ENCODE measurements at regions not wholly inside any gene's neighbourhood (a gene's known extent, or its start where the extent isn't known, plus 50 kb on each side); places are given as distances from the start of the nearest gene placed in this dataset.

DNA sequence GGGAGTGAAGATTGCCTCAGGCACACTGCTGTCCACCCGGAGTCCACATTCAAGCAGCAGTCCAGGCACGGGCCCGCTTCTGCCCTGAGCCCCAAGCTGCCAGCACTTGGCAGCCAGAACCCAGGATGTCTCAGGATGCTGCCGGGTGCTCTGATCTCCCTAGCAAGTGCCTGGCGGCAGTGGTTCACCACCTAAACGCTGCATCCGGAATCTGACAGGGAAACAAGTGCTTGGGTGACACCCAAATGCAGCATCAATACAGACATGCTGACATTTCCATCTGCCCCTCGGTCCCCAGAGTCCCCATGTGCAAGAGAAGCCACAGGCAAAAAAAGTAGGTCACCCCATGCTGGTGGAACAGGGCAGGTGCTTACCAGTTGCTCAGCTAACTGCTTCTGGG lies 197.1 kb upstream of the RPL38 start (continued):
- TF ChIP-seq, protein P1, sequence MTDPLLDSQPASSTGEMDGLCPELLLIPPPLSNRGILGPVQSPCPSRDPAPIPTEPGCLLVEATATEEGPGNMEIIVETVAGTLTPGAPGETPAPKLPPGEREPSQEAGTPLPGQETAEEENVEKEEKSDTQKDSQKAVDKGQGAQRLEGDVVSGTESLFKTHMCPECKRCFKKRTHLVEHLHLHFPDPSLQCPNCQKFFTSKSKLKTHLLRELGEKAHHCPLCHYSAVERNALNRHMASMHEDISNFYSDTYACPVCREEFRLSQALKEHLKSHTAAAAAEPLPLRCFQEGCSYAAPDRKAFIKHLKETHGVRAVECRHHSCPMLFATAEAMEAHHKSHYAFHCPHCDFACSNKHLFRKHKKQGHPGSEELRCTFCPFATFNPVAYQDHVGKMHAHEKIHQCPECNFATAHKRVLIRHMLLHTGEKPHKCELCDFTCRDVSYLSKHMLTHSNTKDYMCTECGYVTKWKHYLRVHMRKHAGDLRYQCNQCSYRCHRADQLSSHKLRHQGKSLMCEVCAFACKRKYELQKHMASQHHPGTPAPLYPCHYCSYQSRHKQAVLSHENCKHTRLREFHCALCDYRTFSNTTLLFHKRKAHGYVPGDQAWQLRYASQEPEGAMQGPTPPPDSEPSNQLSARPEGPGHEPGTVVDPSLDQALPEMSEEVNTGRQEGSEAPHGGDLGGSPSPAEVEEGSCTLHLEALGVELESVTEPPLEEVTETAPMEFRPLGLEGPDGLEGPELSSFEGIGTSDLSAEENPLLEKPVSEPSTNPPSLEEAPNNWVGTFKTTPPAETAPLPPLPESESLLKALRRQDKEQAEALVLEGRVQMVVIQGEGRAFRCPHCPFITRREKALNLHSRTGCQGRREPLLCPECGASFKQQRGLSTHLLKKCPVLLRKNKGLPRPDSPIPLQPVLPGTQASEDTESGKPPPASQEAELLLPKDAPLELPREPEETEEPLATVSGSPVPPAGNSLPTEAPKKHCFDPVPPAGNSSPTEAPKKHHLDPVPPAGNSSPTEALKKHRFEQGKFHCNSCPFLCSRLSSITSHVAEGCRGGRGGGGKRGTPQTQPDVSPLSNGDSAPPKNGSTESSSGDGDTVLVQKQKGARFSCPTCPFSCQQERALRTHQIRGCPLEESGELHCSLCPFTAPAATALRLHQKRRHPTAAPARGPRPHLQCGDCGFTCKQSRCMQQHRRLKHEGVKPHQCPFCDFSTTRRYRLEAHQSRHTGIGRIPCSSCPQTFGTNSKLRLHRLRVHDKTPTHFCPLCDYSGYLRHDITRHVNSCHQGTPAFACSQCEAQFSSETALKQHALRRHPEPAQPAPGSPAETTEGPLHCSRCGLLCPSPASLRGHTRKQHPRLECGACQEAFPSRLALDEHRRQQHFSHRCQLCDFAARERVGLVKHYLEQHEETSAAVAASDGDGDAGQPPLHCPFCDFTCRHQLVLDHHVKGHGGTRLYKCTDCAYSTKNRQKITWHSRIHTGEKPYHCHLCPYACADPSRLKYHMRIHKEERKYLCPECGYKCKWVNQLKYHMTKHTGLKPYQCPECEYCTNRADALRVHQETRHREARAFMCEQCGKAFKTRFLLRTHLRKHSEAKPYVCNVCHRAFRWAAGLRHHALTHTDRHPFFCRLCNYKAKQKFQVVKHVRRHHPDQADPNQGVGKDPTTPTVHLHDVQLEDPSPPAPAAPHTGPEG (CRISPR knock-in tag; IDR thresholded peaks at IDR 0.05) = no peak
- no peak for TF ChIP-seq TBX2 (CRISPR knock-in tag; IDR thresholded peaks at IDR 0.05; ENCODE audit: borderline replicate concordance)
- TF ChIP-seq FOXK1 (CRISPR knock-in tag; IDR thresholded peaks at IDR 0.05; ENCODE audit: borderline replicate concordance, low read depth) = no peak

DNA sequence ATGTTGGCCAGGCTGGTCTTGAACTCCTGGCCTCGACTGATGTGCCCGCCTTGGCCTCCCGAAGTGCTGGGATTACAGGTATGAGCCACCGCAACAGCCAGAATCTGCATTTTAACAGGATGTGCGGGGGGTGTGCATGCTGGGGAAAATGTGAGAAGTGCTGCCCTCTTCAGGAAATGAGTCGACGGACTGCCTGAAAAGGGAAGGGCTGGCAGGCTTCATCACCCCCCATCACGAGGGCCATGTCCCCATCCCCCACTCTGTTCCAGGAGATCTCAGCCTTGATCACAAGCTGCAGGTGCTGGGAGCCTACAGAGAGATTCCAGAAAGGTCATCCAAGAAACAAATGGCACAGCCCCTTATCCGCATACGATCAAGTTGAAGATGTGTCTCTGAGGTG lies 195.3 kb upstream of the RPL38 start:
- in situ Hi-C loops (cut with HindIII; ENCODE audit: extremely low pct_ligation_motif_present, low pct_unique_long_range_greater_than_20kb) (no loop called here), intact Hi-C loops (cut with micrococcal nuclease; ENCODE audit: unreplicated experiment) (no loop called here)
- ChIA-PET CTCF (ENCODE audit: low intra/inter-chr PET ratio, low total read pairs) (no interaction called here), POLR2A (no interaction called here)
- BruUV-seq (replicated peaks) = no TSS peak
- Histone ChIP-seq H3K9ac (ENCODE audit: insufficient read depth, low read depth, low read length) (no peak overlapping the region), H4K20me1 (ENCODE audit: insufficient read depth, low read length) (no peaks in the 10 kb centered on the region), H3K4me2 (ENCODE audit: low read depth, low read length) (no peak overlapping the region), H3K27me3 (ENCODE audit: control insufficient read depth in 1 of 2, insufficient read depth in 2 of 2, low read length in 2 of 2) (peaks cover 8 to 70% of the 10 kb centered on the region in 2 experiments), H3K36me3 (replicated peaks in 1 of 2; ENCODE audit: control insufficient read depth in 1 of 2, insufficient read depth in 2 of 2, low read length in 2 of 2) (no peaks in the 10 kb centered on the region), H3K9me3 (ENCODE audit: low read length) (no peaks in the 10 kb centered on the region), H3K4me3 (replicated peaks in 1 of 3; ENCODE audit: insufficient read depth in 1 of 3, low read depth in 2 of 3, low read length in 3 of 3) (no peak overlapping the region), H3K27ac (ENCODE audit: extremely low read length, insufficient read depth, low read length) (no peak overlapping the region), H3K79me2 (ENCODE audit: insufficient read depth, low read length) (no peaks in the 10 kb centered on the region), H2AFZ (ENCODE audit: low read length) (no peak overlapping the region), H3K4me1 (ENCODE audit: insufficient read depth, low read length) (no peaks in the 10 kb centered on the region)
- FAIRE-seq (peak; percentile 8), ATAC-seq (peak; percentile 71), DNase-seq (ENCODE audit: low spot score) (peak; percentile 16)
- 23% methylated on average over 10 of the region's 10 CpGs for WGBS (ENCODE audit: low lambda C conversion rate)
- TF ChIP-seq XRCC5 (optimal IDR thresholded peaks at IDR 0.05; ENCODE audit: low read length) (peak; percentile 28), ZNF841 (CRISPR knock-in tag; IDR thresholded peaks at IDR 0.05; ENCODE audit: borderline replicate concordance) (no peak), ZNF782 (CRISPR knock-in tag; IDR thresholded peaks at IDR 0.05; ENCODE audit: borderline replicate concordance) (no peak), STAG1 (CRISPR knock-in tag; IDR thresholded peaks at IDR 0.05) (peak; percentile 42), REL (CRISPR knock-in tag; conservative IDR thresholded peaks at IDR 0.05) (no peak), ZNF331 (CRISPR knock-in tag; IDR thresholded peaks at IDR 0.05) (no peak), ZNF883 (CRISPR knock-in tag; IDR thresholded peaks at IDR 0.05; ENCODE audit: not compliant biosample characterization) (peak; percentile 16), ZKSCAN8 (CRISPR knock-in tag; IDR thresholded peaks at IDR 0.05; ENCODE audit: borderline replicate concordance) (no peak)
- TF ChIP-seq, protein P2, sequence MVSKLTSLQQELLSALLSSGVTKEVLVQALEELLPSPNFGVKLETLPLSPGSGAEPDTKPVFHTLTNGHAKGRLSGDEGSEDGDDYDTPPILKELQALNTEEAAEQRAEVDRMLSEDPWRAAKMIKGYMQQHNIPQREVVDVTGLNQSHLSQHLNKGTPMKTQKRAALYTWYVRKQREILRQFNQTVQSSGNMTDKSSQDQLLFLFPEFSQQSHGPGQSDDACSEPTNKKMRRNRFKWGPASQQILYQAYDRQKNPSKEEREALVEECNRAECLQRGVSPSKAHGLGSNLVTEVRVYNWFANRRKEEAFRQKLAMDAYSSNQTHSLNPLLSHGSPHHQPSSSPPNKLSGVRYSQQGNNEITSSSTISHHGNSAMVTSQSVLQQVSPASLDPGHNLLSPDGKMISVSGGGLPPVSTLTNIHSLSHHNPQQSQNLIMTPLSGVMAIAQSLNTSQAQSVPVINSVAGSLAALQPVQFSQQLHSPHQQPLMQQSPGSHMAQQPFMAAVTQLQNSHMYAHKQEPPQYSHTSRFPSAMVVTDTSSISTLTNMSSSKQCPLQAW (CRISPR knock-in tag; IDR thresholded peaks at IDR 0.05) = no peak
- TF ChIP-seq, protein P3, sequence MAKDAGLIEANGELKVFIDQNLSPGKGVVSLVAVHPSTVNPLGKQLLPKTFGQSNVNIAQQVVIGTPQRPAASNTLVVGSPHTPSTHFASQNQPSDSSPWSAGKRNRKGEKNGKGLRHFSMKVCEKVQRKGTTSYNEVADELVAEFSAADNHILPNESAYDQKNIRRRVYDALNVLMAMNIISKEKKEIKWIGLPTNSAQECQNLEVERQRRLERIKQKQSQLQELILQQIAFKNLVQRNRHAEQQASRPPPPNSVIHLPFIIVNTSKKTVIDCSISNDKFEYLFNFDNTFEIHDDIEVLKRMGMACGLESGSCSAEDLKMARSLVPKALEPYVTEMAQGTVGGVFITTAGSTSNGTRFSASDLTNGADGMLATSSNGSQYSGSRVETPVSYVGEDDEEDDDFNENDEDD (CRISPR knock-in tag; IDR thresholded peaks at IDR 0.05; ENCODE audit: borderline replicate concordance) = no peak
- TF ChIP-seq, protein P4, sequence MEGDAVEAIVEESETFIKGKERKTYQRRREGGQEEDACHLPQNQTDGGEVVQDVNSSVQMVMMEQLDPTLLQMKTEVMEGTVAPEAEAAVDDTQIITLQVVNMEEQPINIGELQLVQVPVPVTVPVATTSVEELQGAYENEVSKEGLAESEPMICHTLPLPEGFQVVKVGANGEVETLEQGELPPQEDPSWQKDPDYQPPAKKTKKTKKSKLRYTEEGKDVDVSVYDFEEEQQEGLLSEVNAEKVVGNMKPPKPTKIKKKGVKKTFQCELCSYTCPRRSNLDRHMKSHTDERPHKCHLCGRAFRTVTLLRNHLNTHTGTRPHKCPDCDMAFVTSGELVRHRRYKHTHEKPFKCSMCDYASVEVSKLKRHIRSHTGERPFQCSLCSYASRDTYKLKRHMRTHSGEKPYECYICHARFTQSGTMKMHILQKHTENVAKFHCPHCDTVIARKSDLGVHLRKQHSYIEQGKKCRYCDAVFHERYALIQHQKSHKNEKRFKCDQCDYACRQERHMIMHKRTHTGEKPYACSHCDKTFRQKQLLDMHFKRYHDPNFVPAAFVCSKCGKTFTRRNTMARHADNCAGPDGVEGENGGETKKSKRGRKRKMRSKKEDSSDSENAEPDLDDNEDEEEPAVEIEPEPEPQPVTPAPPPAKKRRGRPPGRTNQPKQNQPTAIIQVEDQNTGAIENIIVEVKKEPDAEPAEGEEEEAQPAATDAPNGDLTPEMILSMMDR (CRISPR knock-in tag; IDR thresholded peaks at IDR 0.05) = peak; percentile 60

All from HepG2 (cell line).